Umbilical cord (tissue), 1 donor: ENCODE measurements at regions not wholly inside any gene's neighbourhood (a gene's known extent, or its start where the extent isn't known, plus 50 kb on each side); places are given as distances from the start of the nearest gene placed in this dataset.
"Not testable (repeated sequence)": the region's sequence is repeated elsewhere in the genome, so short reads cannot be mapped to it uniquely, and the experiment has no call there.

Experiments
- DNase-seq: peaks from one replicate; pipeline ENCODE4 v3.0.0-alpha.2; 2015; ENCODE audit warnings: low spot score

GRCh38 chr21:15278279-15278678 is 213.5 kb upstream of the NRIP1 start:
- no peak for DNase-seq

GRCh38 chr21:15278851-15279250 is 214.1 kb upstream of the NRIP1 start:
- no peak for DNase-seq

GRCh38 chr21:15279482-15279881 is 214.7 kb upstream of the NRIP1 start:
- no peak for DNase-seq

GRCh38 chr21:15281714-15282113 is 216.9 kb upstream of the NRIP1 start:
- DNase-seq: no peak

GRCh38 chr21:15282665-15283064 is 217.9 kb upstream of the NRIP1 start:
- DNase-seq: no peak

- DNase-seq: no peak
These were observed 218.3 kb upstream of the NRIP1 start for GRCh38 chr21:15283138-15283537.

GRCh38 chr21:15283789-15284188 is 219.0 kb upstream of the NRIP1 start:
- DNase-seq: no peak

GRCh38 chr21:15285556-15285955 is 220.8 kb upstream of the NRIP1 start:
- no peak for DNase-seq

GRCh38 chr21:15289246-15289645 is 224.4 kb upstream of the NRIP1 start:
- no peak for DNase-seq

GRCh38 chr21:15289896-15290841 is 225.4 kb upstream of the NRIP1 start:
- DNase-seq: no peak

GRCh38 chr21:15291621-15292266 is 226.9 kb upstream of the NRIP1 start:
- no peak for DNase-seq

GRCh38 chr21:15293240-15293639 is 228.4 kb upstream of the NRIP1 start:
- peak; percentile 89 for DNase-seq

- no peak for DNase-seq
These were observed 231.1 kb upstream of the NRIP1 start for GRCh38 chr21:15295875-15296274.

GRCh38 chr21:15297824-15298223 is 233.0 kb upstream of the NRIP1 start:
- DNase-seq: no peak

- DNase-seq: no peak
These were observed 233.5 kb upstream of the NRIP1 start for GRCh38 chr21:15298306-15298705.

GRCh38 chr21:15298755-15299154 is 234.0 kb upstream of the NRIP1 start:
- not testable (repeated sequence) for DNase-seq

- DNase-seq: no peak
These were observed 235.3 kb upstream of the NRIP1 start for GRCh38 chr21:15300131-15300530.

GRCh38 chr21:15301014-15301413 is 236.2 kb upstream of the NRIP1 start:
- no peak for DNase-seq

- DNase-seq: no peak
These were observed 236.9 kb upstream of the NRIP1 start for GRCh38 chr21:15301736-15302135.

GRCh38 chr21:15306271-15306670 is 241.5 kb upstream of the NRIP1 start:
- no peak for DNase-seq

- DNase-seq: no peak
These were observed 243.5 kb upstream of the NRIP1 start for GRCh38 chr21:15308333-15308732.

- no peak for DNase-seq
These were observed 244.3 kb upstream of the NRIP1 start for GRCh38 chr21:15309022-15309590.

GRCh38 chr21:15309721-15310120 is 244.9 kb upstream of the NRIP1 start:
- peak; percentile 3 for DNase-seq
